ENCODE measurements at regions not wholly inside any gene's neighbourhood (a gene's known extent, or its start where the extent isn't known, plus 50 kb on each side); places are given as distances from the start of the nearest gene placed in this dataset.

GRCh38 chr6:10177704-10178103 lies 237.2 kb downstream of the TFAP2A start:
- no peak for TF ChIP-seq RAD21 (IDR thresholded peaks at IDR 0.05; ENCODE audit: low read depth)
- TF ChIP-seq MAX (IDR thresholded peaks at IDR 0.05): no peak
- no peak for TF ChIP-seq REST (IDR thresholded peaks at IDR 0.05; ENCODE audit: low read depth)
- no peak for TF ChIP-seq CREB1 (IDR thresholded peaks at IDR 0.05; ENCODE audit: low read depth)
- TF ChIP-seq TEAD4 (IDR thresholded peaks at IDR 0.05): no peak
- no peak for TF ChIP-seq NFIC (IDR thresholded peaks at IDR 0.05)
- no peak for TF ChIP-seq EP300 (IDR thresholded peaks at IDR 0.05; ENCODE audit: borderline replicate concordance)
- TF ChIP-seq FOXM1 (IDR thresholded peaks at IDR 0.05; ENCODE audit: borderline replicate concordance, low read depth): no peak
- no peak for TF ChIP-seq USF1 (IDR thresholded peaks at IDR 0.05)
- no peak for TF ChIP-seq CEBPB (IDR thresholded peaks at IDR 0.05)

All from Ishikawa (cell line).